NT2/D1 (cell line): ENCODE measurements at regions not wholly inside any gene's neighbourhood (a gene's known extent, or its start where the extent isn't known, plus 50 kb on each side); places are given as distances from the start of the nearest gene placed in this dataset.

Experiments used
- DNase-seq: peaks from one replicate; pipeline ENCODE4 v3.0.0-alpha.2; 2011; ENCODE audit warnings: low read depth, low spot score
- H3K27me3 ChIP-seq: 2 replicates; pipeline ENCODE4 v1.6.0; 2011; ENCODE audit warnings: mild to moderate bottlenecking; ENCODE audit not compliant: insufficient read length, insufficient read depth
- H3K36me3 ChIP-seq: 2 replicates; pipeline ENCODE4 v1.6.1; 2011; ENCODE audit warnings: mild to moderate bottlenecking, low read length, mixed read lengths; ENCODE audit not compliant: insufficient read depth, insufficient read length
- H3K4me1 ChIP-seq: 2 replicates; pipeline ENCODE4 v1.5.1; 2011; ENCODE audit not compliant: insufficient read depth, insufficient read length
- H3K4me3 ChIP-seq: 2 replicates; pipeline ENCODE4 v1.5.1; 2011; ENCODE audit warnings: low read depth; ENCODE audit not compliant: insufficient read length
- H3K9ac ChIP-seq: 2 replicates; pipeline ENCODE4 v1.6.0; 2011; ENCODE audit warnings: low read depth; ENCODE audit not compliant: insufficient read length
- H3K9me3 ChIP-seq: 2 replicates; pipeline ENCODE4 v1.5.1; 2011; ENCODE audit warnings: mild to moderate bottlenecking, low read length; ENCODE audit not compliant: insufficient read depth
- SUZ12 ChIP-seq: IDR thresholded peaks from 2 replicates; pipeline ENCODE4 v1.6.1; 2011; ENCODE audit not compliant: insufficient read length, insufficient read depth; ENCODE audit errors: extremely low read depth
- YY1 ChIP-seq: IDR thresholded peaks from 2 replicates; pipeline ENCODE4 v1.6.1; 2011; ENCODE audit not compliant: insufficient read length, insufficient read depth
- ZNF274 ChIP-seq: IDR thresholded peaks from 2 replicates; pipeline ENCODE4 v1.6.1; 2011; ENCODE audit warnings: mild to moderate bottlenecking, low read depth, low read length

GRCh38 chr10:88178758-88179157 is 315.3 kb downstream of the PTEN start:
- Histone ChIP-seq H3K27me3 (no peaks in the 10 kb centered on the region), H3K36me3 (no peaks in the 10 kb centered on the region), H3K4me1 (no peaks in the 10 kb centered on the region), H3K4me3 (no peak overlapping the region), H3K9ac (no peak overlapping the region), H3K9me3 (no peaks in the 10 kb centered on the region)
- no peak for TF ChIP-seq ZNF274
- TF ChIP-seq YY1 = no peak
- TF ChIP-seq SUZ12 = no peak
- DNase-seq = no peak

DNA sequence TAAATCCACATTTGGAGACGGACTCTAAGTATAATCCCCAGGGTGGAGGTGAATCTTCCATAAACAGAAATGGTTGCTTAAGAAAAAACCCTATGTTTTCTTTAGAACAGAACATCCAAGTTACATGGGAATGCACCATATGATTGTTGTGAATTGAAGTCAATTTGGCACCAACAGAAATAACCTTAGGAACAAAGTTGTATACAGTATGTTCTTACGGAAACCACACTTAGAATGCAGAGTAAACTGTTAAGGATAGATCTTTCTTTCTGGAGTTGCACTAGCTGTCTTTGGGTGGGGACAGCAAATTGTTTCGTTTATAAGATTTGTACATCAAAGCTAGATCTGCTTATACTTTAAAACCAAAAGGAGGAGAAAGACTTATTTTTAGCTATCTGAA is 316.4 kb downstream of the PTEN start:
- no peaks in the 10 kb centered on the region for H3K27me3 ChIP-seq
- no peak overlapping the region for H3K4me3 ChIP-seq
- DNase-seq = no peak
- no peaks in the 10 kb centered on the region for H3K9me3 ChIP-seq
- no peaks in the 10 kb centered on the region for H3K4me1 ChIP-seq
- no peak overlapping the region for H3K9ac ChIP-seq
- no peak for TF ChIP-seq SUZ12
- TF ChIP-seq ZNF274 = no peak
- TF ChIP-seq YY1 = no peak
- H3K36me3 ChIP-seq = no peaks in the 10 kb centered on the region

DNA sequence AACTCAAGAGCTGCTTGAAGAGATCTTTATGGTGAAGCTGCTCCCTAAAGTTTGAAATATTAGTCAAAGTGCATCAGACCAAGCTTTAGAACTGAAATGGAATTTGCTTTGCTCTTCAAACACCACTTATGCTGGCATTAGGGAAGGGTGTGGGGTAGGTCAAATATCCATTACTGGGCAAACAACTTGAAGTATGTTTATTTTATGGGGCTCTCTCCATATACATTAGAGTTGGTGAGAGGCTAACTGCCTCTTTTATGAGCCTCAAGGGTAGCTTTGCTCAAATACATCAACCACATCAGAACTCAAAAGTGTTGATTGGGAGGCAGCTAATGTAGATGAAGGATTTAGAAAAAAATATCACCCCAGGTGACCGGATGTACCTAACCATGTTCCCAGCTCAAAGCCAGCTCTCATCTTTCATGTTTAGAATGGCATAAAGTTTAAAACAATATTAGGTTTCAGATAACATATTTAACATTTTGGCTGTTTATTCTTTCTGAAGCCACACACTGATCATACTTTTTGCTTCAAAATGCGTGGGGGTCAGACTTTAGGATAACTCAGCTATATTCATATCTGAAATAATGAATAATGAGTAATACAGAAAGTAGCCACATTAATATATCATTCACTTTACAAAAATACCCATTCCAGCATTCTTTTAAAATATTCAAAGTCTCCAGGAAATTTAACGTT is 318.6 kb downstream of the PTEN start:
- no peak overlapping the region for H3K9ac ChIP-seq
- TF ChIP-seq ZNF274 (no peak), YY1 (no peak), SUZ12 (no peak)
- no peak for DNase-seq
- no peaks in the 10 kb centered on the region for H3K36me3 ChIP-seq
- no peaks in the 10 kb centered on the region for H3K27me3 ChIP-seq
- H3K4me1 ChIP-seq = no peaks in the 10 kb centered on the region
- no peak overlapping the region for H3K4me3 ChIP-seq
- H3K9me3 ChIP-seq = no peaks in the 10 kb centered on the region

DNA sequence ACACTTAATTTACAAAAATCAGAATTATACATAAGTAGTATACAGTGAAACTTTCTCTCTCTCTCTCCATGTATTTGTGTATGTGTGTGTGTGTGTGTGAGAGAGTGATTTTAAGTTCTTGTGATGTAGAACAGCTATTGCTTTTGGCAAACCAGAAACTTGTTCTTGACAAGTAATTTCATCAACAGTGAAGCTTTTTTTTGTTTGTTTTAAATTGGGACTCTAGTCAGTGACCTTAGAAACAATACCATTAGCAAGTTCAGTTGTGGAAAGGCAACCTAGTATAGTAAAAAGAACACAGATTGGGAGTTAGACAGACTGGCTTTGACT is 319.1 kb downstream of the PTEN start:
- TF ChIP-seq SUZ12 (no peak), ZNF274 (no peak)
- Histone ChIP-seq H3K36me3 (no peaks in the 10 kb centered on the region), H3K9me3 (no peaks in the 10 kb centered on the region), H3K4me3 (no peak overlapping the region), H3K4me1 (no peaks in the 10 kb centered on the region), H3K27me3 (no peaks in the 10 kb centered on the region), H3K9ac (no peak overlapping the region)
- no peak for DNase-seq

DNA sequence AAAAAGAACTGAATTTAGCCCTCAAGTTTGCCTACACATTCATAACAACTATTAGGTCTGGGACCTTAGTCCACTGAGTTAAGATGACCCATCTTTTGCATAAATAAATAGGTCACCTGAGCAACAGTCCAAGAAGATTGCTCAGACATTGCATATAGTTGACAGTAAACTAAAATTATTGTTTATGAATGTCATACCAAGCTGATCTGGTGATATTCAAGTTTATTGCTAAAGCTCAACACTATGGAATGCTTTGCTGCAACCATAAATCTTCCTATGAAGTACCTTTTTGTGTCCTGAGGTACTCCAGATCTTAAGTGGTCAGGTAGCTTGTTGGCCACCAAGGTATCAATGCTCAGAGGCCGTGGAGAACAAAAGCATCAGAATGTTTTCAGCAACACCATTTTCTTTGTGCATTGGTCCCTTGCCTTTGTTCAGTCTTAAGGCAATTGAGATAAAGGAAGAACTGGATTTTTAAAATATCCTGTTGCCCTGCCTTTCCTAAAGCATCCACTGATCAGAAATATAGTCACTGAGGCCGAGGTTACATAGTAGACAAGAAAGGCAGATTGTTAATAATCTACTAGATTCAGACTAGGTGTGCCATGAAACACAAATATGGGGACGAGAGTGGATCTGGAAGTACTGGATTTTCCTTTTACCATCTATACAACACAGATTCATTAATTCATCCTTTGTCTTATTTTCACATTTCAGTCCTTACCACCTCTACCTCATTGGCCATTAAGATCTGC is 321.3 kb downstream of the PTEN start:
- Histone ChIP-seq H3K9ac (no peak overlapping the region), H3K4me1 (no peaks in the 10 kb centered on the region), H3K9me3 (no peaks in the 10 kb centered on the region), H3K4me3 (no peak overlapping the region), H3K36me3 (no peaks in the 10 kb centered on the region), H3K27me3 (no peaks in the 10 kb centered on the region)
- TF ChIP-seq SUZ12 = no peak
- TF ChIP-seq ZNF274 = no peak
- no peak for TF ChIP-seq YY1
- DNase-seq = no peak

GRCh38 chr10:88185830-88186229 is 322.4 kb downstream of the PTEN start:
- no peak overlapping the region for H3K4me3 ChIP-seq
- TF ChIP-seq YY1 (no peak), SUZ12 (no peak), ZNF274 (no peak)
- no peaks in the 10 kb centered on the region for H3K27me3 ChIP-seq
- no peak overlapping the region for H3K9ac ChIP-seq
- no peaks in the 10 kb centered on the region for H3K4me1 ChIP-seq
- no peak for DNase-seq
- H3K9me3 ChIP-seq = no peaks in the 10 kb centered on the region
- H3K36me3 ChIP-seq = no peaks in the 10 kb centered on the region

- no peaks in the 10 kb centered on the region for H3K27me3 ChIP-seq
- H3K4me1 ChIP-seq = no peaks in the 10 kb centered on the region
- TF ChIP-seq YY1 (no peak), ZNF274 (no peak), SUZ12 (no peak)
- no peak overlapping the region for H3K9ac ChIP-seq
- DNase-seq = no peak
- H3K36me3 ChIP-seq = no peaks in the 10 kb centered on the region
- no peak overlapping the region for H3K4me3 ChIP-seq
- H3K9me3 ChIP-seq = no peaks in the 10 kb centered on the region
These were observed 322.9 kb downstream of the PTEN start for GRCh38 chr10:88186335-88186734.
